AG04449 (cell line): ENCODE measurements at regions not wholly inside any gene's neighbourhood (a gene's known extent, or its start where the extent isn't known, plus 50 kb on each side); places are given as distances from the start of the nearest gene placed in this dataset.

ENCODE experiments used
- CTCF ChIA-PET: fragments of 350-600 bp; formaldehyde crosslinking; extraction: SDS; loops from one replicate; lab custom pipeline; 2021; ENCODE audit warnings: antibody characterized with exemption; lab: Yijun Ruan, JAX
- POLR2A ChIA-PET: fragments of 400-600, 350-600 bp; formaldehyde crosslinking; extraction: SDS; loops from one replicate; lab custom pipeline; 2020; ENCODE audit warnings: antibody characterized with exemption, inconsistent platforms; lab: Yijun Ruan, JAX
- DNase-seq: peaks from one replicate; pipeline ENCODE4 v3.0.0-alpha.2; 2010; ENCODE audit warnings: low read depth, low spot score
- H3K4me3 ChIP-seq: 2 replicates; pipeline ENCODE4 v1.5.1; 2011; ENCODE audit warnings: low read depth, mild to moderate bottlenecking, control low read depth, low read length
- TF ChIP-seq, protein P1 (sequence below): IDR thresholded peaks from one replicate; pipeline ENCODE4 v1.5.1; 2011; ENCODE audit warnings: mild to moderate bottlenecking, moderate library complexity, low read length, control low read depth, inconsistent platforms; ENCODE audit not compliant: insufficient read depth; ENCODE audit errors: missing control alignments

DNA sequence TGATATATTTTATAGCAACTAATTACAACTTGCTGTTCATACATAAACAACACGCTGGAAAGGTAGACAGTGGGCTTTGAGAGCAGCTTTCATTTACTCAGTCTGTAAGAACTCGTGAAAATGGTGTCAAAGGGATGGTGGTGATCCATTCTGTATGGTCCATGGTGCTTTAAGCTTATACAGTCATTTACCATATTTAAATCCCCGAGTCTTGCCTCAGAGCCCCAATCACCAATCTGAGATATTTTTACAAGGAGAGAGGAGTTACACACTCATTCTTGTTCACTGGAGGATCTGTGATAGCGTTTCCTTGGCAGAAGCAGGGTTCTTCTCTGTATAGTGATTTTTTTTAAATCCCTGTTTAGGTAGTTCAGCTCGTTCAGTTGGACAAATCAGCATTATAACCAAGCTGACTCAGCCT is 694.6 kb downstream of the USP25 start:
- POLR2A ChIA-PET, result no interaction called here
- TF ChIP-seq, protein P1, sequence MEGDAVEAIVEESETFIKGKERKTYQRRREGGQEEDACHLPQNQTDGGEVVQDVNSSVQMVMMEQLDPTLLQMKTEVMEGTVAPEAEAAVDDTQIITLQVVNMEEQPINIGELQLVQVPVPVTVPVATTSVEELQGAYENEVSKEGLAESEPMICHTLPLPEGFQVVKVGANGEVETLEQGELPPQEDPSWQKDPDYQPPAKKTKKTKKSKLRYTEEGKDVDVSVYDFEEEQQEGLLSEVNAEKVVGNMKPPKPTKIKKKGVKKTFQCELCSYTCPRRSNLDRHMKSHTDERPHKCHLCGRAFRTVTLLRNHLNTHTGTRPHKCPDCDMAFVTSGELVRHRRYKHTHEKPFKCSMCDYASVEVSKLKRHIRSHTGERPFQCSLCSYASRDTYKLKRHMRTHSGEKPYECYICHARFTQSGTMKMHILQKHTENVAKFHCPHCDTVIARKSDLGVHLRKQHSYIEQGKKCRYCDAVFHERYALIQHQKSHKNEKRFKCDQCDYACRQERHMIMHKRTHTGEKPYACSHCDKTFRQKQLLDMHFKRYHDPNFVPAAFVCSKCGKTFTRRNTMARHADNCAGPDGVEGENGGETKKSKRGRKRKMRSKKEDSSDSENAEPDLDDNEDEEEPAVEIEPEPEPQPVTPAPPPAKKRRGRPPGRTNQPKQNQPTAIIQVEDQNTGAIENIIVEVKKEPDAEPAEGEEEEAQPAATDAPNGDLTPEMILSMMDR, result no peak
- H3K4me3 ChIP-seq, result no peak overlapping the region
- DNase-seq, result no peak
- CTCF ChIA-PET, result no interaction called here

DNA sequence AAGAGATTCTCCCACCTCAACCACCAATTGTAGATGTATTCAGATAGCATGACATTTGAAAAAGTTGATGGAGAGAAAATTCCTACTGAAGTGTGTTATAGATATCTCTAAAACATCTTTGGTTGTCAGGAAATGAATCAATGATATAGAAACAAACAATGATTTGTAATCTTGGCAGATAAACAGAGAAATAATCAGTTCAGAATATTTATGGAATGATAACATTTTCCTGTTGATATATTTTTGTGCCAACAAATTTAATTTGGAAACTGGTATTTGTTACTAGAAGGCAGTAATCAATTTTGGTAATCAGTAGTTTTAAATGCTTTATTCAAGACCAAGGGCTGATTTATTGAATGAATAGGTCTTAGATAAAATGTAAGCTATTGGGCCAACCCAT is 695.6 kb downstream of the USP25 start:
- TF ChIP-seq, protein P1, result no peak
- H3K4me3 ChIP-seq, result no peak overlapping the region
- ChIA-PET CTCF (no interaction called here), POLR2A (no interaction called here)
- DNase-seq, result no peak

DNA sequence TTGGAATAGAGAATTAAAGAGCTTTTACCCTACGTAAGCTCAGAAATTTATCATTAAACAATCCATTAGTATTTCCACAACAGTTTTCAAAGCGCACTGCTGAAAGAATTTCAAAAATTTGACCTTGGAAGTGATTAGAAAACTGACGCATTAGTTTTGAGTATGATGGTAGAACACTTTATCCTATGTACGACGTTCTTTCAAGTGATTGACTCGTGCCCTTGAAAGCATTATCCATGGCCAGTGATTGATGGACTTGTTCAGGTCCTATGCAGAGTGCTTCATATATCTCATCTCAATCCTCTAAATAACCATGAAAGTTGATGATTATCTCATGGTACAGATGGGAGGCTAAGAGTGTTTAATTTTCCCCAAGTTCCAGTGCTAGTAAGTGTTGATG is 697.2 kb downstream of the USP25 start:
- CTCF ChIA-PET, result no interaction called here
- no peak overlapping the region for H3K4me3 ChIP-seq
- TF ChIP-seq, protein P1, result no peak
- DNase-seq, result no peak
- POLR2A ChIA-PET, result no interaction called here

DNA sequence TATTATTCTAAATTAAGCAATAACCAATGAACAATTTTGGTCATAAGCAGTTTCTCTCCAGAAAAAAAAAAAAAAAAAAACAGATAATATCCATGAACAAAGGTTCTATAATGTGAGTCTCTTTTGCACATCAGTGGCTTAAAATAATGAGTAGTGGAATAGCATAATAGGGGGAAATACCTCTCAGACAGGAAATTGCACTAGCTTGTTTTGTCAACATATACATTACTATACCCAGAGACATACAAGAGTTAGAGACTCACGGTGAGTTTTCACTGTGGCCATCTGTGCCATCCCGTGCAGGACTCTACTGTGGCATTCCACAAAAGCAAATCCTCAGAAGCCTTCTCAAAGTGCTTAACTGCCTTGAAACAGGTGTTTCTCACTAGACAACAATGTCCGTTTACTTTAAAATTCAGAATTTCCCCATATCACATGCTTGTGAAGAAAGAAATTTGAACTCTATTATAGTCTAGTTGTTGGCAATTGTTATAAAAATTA is 697.9 kb downstream of the USP25 start:
- DNase-seq, result no peak
- CTCF ChIA-PET, result no interaction called here
- POLR2A ChIA-PET, result no interaction called here

GRCh38 chr21:16437586-16437985 is 707.8 kb downstream of the USP25 start:
- no peak overlapping the region for H3K4me3 ChIP-seq
- TF ChIP-seq, protein P1, result no peak
- DNase-seq, result no peak
- ChIA-PET CTCF (no interaction called here), POLR2A (no interaction called here)

More for the DNA sequence above, 697.9 kb downstream of the USP25 start:
- TF ChIP-seq, protein P1, result no peak
- H3K4me3 ChIP-seq, result no peak overlapping the region

DNA sequence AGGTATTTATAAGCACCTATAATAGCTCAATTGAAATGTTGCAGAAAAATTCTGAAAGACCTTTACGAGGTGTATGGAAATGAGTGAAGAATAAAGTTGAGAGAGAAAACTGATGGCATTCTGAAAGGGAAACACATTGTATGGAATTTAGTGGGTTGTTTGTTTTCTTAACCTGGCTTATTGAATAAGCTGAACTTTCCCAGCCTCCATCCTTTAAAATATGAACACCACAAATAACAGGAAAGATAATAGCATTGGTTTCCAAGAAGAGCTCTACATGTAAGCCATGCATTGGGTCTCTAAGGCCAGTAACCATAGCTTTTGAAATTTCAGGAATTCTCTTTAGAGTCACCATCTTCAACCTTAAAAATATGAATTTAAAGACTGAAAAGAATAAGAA is 709.0 kb downstream of the USP25 start:
- TF ChIP-seq, protein P1, result no peak
- no peak overlapping the region for H3K4me3 ChIP-seq
- CTCF ChIA-PET, result no interaction called here
- DNase-seq, result no peak
- POLR2A ChIA-PET, result no interaction called here
